GM12872 (cell line): ENCODE measurements at regions not wholly inside any gene's neighbourhood (a gene's known extent, or its start where the extent isn't known, plus 50 kb on each side); places are given as distances from the start of the nearest gene placed in this dataset.

ENCODE experiments used
- TF ChIP-seq, protein P1 (sequence below): IDR thresholded peaks from 3 replicates; pipeline ENCODE4 v1.5.1; 2011; ENCODE audit warnings: low read depth, mild to moderate bottlenecking, low read length, moderate library complexity; ENCODE audit not compliant: insufficient read depth

DNA sequence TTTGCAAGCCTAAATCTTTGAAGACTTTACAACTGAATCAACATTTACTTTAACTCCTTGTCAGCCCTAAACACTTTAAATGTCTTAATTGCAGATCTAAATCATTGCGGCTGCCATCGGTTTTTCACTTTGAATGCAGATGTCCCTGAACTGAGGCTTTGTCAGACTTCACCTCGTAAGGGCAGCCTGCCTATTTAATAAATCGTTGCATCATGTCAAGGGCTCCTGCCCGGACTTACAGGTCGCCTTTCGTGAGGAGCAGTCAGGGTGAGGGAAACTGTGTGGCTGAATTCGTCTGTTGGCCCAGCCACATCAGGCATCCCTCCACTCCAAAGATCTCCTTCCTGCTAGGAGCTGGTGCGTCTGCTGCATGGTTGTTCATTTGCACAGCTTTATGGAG, 368.2 kb upstream of the NPVF start:
- TF ChIP-seq, protein P1, sequence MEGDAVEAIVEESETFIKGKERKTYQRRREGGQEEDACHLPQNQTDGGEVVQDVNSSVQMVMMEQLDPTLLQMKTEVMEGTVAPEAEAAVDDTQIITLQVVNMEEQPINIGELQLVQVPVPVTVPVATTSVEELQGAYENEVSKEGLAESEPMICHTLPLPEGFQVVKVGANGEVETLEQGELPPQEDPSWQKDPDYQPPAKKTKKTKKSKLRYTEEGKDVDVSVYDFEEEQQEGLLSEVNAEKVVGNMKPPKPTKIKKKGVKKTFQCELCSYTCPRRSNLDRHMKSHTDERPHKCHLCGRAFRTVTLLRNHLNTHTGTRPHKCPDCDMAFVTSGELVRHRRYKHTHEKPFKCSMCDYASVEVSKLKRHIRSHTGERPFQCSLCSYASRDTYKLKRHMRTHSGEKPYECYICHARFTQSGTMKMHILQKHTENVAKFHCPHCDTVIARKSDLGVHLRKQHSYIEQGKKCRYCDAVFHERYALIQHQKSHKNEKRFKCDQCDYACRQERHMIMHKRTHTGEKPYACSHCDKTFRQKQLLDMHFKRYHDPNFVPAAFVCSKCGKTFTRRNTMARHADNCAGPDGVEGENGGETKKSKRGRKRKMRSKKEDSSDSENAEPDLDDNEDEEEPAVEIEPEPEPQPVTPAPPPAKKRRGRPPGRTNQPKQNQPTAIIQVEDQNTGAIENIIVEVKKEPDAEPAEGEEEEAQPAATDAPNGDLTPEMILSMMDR, result no peak

DNA sequence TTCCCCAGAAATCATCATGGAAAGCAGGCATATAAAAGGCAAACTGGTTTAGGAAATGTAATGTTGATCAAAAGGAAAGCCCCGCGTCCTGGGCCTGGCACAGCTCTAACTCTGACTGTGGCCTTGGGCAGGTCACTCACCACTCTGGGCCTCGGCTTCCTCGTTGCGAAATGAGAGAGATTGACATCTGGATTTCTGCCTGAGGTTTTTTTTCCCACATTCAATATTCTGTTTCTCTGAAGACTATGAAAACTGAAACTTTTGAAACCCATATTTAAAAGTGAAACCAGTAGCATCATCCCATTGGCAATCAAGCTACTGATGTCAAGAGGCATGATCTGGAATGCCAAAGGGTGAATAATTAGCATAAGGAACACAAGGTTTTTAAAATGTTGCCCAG, 369.7 kb upstream of the NPVF start:
- TF ChIP-seq, protein P1, result no peak

DNA sequence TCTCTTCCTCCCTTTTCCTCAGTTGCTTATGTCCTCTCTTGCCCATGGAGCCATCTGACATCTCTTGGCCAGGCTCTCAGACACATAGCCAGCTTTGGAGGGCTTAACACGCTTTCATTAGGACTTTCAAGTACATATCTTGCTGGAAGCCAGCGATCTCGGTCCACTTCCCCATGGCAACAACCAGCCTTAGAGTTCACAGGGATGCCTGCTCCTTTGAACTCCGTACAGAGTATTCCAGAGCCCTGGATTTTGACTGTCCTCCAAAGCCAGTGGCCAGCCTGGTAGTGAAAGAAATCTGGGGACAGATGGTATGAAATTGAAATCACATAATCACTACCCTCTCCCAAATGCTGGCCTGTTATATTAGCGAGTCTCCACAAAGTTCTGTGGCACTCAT, 370.5 kb upstream of the NPVF start:
- TF ChIP-seq, protein P1, result no peak

DNA sequence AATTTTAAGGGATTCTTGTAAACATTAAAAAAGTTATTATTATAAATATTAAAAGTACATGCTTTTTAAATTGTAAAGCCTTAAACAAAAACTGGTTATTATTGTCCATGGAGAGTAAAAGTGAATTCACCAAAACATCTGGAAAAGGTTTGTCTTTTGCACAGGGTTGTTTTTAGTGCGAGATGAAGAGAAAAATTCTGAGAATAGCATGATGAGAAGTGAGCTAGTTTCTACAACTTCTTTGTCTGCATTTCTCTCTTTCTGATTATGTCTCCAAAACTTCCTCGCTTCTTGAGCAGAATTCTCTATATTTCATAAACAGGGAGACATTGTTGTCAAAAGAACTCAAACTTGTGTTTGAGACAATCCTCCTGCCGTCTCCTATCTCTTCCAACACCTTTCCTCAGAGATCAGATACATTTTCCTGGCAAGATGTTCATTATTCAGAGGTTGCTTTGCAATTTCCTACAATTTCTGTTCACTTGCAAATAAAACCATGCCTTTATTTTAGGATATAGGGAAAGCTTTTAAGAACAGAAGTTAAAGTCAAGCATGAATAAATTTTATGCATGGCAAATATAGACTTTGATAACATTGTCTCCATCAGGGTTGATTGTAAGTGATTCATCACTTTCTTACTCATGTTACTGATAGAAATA, 372.1 kb upstream of the NPVF start:
- TF ChIP-seq, protein P1, result no peak

DNA sequence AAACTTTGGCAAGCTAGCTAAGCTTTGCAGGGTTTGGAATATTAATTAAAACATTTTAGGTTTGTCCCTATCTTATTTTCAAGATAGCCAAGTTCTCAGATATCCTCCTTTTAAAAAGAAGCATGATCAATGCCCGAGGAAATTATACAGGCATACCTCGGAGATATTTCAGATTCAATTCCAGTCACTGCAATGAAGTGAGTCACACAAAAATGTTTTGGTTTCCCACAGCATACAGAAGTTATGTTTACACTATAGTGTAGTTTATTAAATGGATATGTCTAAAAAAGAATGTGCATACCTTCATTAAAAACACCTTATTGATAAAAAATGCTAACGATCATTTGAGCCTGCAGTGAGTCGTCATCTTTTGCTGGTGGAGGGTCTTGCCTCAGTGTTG, 382.9 kb upstream of the NPVF start:
- TF ChIP-seq, protein P1, result no peak

DNA sequence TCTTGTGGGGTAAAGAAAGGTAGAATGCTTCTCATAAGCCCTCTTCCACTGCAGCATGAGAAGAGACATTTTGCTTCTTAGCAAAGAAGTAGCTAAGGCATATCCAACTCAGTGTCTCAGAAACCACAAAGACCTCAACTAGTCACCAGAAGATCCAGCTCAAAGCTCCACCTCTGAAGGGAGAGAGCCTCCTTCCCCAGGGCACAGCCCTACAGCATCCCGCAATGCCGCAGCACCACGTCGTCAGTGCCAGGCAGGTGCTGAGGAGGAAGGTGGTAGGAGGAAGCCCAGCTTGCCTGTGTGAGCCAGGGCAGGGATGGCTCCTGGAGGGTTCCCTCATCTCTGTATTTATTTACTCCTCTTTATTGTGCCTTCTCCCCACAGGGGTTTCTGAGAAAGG, 385.6 kb upstream of the NPVF start:
- TF ChIP-seq, protein P1, result no peak

DNA sequence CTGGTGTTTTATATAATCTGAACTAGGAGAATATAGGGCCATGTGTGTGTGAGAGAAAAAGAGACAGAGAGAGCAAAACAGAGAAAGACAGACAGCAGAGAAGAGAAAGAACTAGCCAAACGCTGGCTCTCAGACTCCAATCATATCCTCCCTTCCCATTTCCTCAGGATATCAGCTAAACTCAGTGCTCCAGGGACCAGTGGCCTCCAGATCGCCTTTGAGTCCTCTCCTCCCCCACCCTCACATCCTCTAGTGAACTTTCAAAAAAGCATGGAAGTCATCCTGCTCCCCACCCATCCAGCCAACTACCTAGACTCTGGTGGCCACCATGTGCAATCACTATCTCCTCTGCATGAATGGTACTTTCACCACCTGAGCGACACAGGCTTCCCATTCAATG, 386.1 kb upstream of the NPVF start:
- TF ChIP-seq, protein P1, result no peak

DNA sequence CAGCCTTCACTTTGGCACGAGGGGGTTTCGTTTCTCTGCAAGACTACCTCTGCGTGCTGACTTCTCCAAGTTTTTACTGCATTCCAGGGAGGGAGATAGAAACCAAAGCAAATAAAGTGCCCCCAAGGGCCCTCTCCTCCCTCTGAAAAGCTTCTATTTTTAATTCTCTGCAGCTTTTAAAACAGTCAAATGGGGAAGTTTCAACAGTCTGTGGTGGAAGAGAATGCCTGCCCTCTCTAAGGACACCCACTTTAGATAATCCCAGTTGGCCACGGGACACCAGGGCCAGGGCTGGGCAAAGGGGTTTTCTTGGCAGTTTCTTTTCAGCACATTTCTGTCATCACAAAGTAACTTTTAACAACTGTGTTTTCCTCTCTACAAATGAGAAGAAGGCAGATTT, 386.7 kb upstream of the NPVF start:
- TF ChIP-seq, protein P1, result no peak
